ENCODE measurements at regions not wholly inside any gene's neighbourhood (a gene's known extent, or its start where the extent isn't known, plus 50 kb on each side); places are given as distances from the start of the nearest gene placed in this dataset.

- Mint-ChIP-seq H3K27me3 (peaks cover 3% of the 10 kb centered on the region), H3K27ac (no peak overlapping the region), H3K36me3 (ENCODE audit: low read depth) (no peaks in the 10 kb centered on the region), H3K4me1 (ENCODE audit: low read depth) (no peaks in the 10 kb centered on the region), H3K9me3 (no peaks in the 10 kb centered on the region), H3K4me3 (no peak overlapping the region)
- no peak for ATAC-seq
- POLR2A ChIA-PET = no interaction called here
- no peak for TF ChIP-seq CTCF (IDR thresholded peaks at IDR 0.05)
- CTCF ChIA-PET = no interaction called here
- intact Hi-C loops (cut with micrococcal nuclease) = no loop called here
- no peak for DNase-seq
These were observed 139.3 kb upstream of the PHACTR1 start for GRCh38 chr6:12577124-12577850.

GRCh38 chr6:12578097-12578496 is 138.5 kb upstream of the PHACTR1 start:
- no peak for TF ChIP-seq CTCF (IDR thresholded peaks at IDR 0.05)
- no peaks in the 10 kb centered on the region for H3K36me3 Mint-ChIP-seq (ENCODE audit: low read depth)

DNA sequence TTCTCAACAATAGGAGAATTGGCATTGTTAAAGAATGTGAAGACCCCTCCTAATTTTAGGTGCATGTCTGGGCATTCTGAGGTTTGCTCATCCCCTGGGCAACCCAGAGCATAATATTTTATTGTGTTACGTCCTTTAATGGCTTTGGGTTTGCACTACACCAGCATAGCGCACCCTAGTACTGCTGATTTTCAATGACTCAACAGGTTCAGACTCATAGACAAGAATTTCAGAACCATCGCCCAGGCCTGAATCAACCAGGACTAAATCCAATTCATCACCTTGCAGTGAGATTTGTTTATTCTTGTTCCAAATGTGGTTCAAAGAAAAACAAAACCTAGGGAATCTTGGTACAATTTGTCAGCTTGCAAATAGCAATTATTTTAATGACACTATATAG is 137.8 kb upstream of the PHACTR1 start:
- Mint-ChIP-seq H3K27me3 (peaks cover 3% of the 10 kb centered on the region), H3K4me1 (ENCODE audit: low read depth) (no peaks in the 10 kb centered on the region), H3K36me3 (ENCODE audit: low read depth) (no peaks in the 10 kb centered on the region), H3K27ac (no peak overlapping the region), H3K4me3 (no peak overlapping the region), H3K9me3 (no peaks in the 10 kb centered on the region)
- ChIA-PET POLR2A (no interaction called here), CTCF (no interaction called here)
- ATAC-seq = no peak
- no peak for DNase-seq
- intact Hi-C loops (cut with micrococcal nuclease) = no loop called here
- no peak for TF ChIP-seq CTCF (IDR thresholded peaks at IDR 0.05)

More at GRCh38 chr6:12578097-12578496, 138.5 kb upstream of the PHACTR1 start:
- no peaks in the 10 kb centered on the region for H3K9me3 Mint-ChIP-seq
- POLR2A ChIA-PET = no interaction called here
- H3K27ac Mint-ChIP-seq = no peak overlapping the region
- no peak overlapping the region for H3K4me3 Mint-ChIP-seq
- no peak for ATAC-seq
- H3K4me1 Mint-ChIP-seq (ENCODE audit: low read depth) = no peaks in the 10 kb centered on the region
- no peak for DNase-seq
- peaks cover 3% of the 10 kb centered on the region for H3K27me3 Mint-ChIP-seq
- intact Hi-C loops (cut with micrococcal nuclease) = no loop called here
- CTCF ChIA-PET = no interaction called here

DNA sequence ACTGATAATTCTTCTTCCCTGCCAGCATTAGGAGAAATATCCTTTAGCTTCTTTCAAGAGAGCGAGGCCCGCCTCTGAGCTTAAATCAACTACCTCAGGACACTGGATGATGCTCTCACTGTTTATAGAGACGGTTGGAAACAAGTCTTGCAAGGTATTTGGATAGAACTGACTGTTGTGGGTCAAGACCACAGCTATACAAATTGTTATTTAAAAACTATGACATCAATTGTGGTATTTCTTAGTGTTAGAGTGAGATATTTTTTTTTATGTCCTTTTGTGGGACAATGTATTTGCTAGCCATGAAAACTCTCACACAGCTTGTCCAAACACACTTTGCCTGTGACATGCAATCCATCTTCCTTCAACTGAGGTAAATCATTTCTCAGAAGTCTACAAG is 136.3 kb upstream of the PHACTR1 start:
- no peaks in the 10 kb centered on the region for H3K27me3 Mint-ChIP-seq
- no peaks in the 10 kb centered on the region for H3K9me3 Mint-ChIP-seq
- ATAC-seq (no peak), DNase-seq (no peak)
- no peaks in the 10 kb centered on the region for H3K36me3 Mint-ChIP-seq (ENCODE audit: low read depth)
- intact Hi-C loops (cut with micrococcal nuclease) = no loop called here
- POLR2A ChIA-PET = no interaction called here
- CTCF ChIA-PET = no interaction called here
- H3K27ac Mint-ChIP-seq = no peak overlapping the region
- TF ChIP-seq CTCF (IDR thresholded peaks at IDR 0.05) = no peak
- H3K4me1 Mint-ChIP-seq (ENCODE audit: low read depth) = no peaks in the 10 kb centered on the region
- H3K4me3 Mint-ChIP-seq = no peak overlapping the region

DNA sequence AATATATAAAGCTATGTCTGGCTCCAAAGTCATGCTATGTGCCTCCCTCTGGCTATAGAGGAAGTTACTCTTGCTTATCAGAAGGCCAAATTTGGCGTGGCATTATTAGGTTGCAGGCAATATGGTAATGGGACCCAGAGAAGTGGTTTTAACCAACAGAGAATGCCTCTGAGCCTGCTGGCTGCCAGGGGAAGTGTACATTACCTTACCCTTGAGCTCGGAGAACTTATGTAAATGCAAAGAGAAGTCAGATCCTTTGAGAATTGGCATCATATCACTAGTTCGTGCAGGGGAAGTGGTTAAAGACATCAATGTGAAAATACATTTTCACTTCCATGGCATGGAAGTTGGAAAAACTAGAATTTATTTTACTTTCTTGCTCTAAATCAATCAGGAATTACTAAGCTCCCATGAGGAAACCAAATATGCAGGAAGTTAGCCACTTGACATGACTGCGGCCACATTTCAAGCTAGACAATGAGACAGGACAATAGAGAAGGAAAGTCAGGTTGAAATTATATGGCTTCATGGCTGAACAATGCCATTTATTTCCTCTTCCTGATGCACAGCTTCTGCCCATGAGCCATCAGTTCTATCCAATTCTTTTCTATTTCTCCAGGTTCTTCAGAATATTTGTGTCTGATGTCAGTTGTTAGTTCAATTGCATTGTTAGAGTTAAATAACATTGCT is 134.0 kb upstream of the PHACTR1 start:
- no peak overlapping the region for H3K27ac Mint-ChIP-seq
- CTCF ChIA-PET = no interaction called here
- no peaks in the 10 kb centered on the region for H3K9me3 Mint-ChIP-seq
- no peaks in the 10 kb centered on the region for H3K27me3 Mint-ChIP-seq
- no peaks in the 10 kb centered on the region for H3K36me3 Mint-ChIP-seq (ENCODE audit: low read depth)
- no peaks in the 10 kb centered on the region for H3K4me1 Mint-ChIP-seq (ENCODE audit: low read depth)
- no peak for TF ChIP-seq CTCF (IDR thresholded peaks at IDR 0.05)
- no peak for ATAC-seq
- intact Hi-C loops (cut with micrococcal nuclease) = no loop called here
- no peak for DNase-seq
- H3K4me3 Mint-ChIP-seq = no peak overlapping the region
- POLR2A ChIA-PET = no interaction called here

Data from activated CD8-positive, alpha-beta T cell treated with anti-CD3 and anti-CD28 coated beads for 36 hours (primary cell).